ENCODE measurements at regions not wholly inside any gene's neighbourhood (a gene's known extent, or its start where the extent isn't known, plus 50 kb on each side); places are given as distances from the start of the nearest gene placed in this dataset.

- Histone ChIP-seq H3K4me3 (no peak overlapping the region), H3K36me3 (no peaks in the 10 kb centered on the region), H4K20me1 (ENCODE audit: low read depth) (no peaks in the 10 kb centered on the region), H3K27me3 (no peaks in the 10 kb centered on the region), H3K4me1 (no peaks in the 10 kb centered on the region), H2AFZ (replicated peaks) (no peak overlapping the region), H3F3A (ENCODE audit: low read depth) (no peaks in the 10 kb centered on the region), H3K79me2 (ENCODE audit: low read depth) (no peaks in the 10 kb centered on the region), H3K9me3 (ENCODE audit: low read depth) (no peaks in the 10 kb centered on the region), H3K9ac (no peak overlapping the region), H3K27ac (no peak overlapping the region), H3K4me2 (no peak overlapping the region)
- Mint-ChIP-seq H3K36me3 (peaks cover 2% of the 10 kb centered on the region), H3K4me1 (peaks cover 3% of the 10 kb centered on the region), H3K27ac (no peak overlapping the region), H3K9me3 (peaks cover 23% of the 10 kb centered on the region), H3K27me3 (ENCODE audit: insufficient read depth, low read depth) (peaks cover 4% of the 10 kb centered on the region), H3K4me3 (no peak overlapping the region)
- DNase-seq (ENCODE audit: low spot score): no peak
- TF ChIP-seq EZH2 (IDR thresholded peaks at IDR 0.05) (no peak), EZH2phosphoT487 (IDR thresholded peaks at IDR 0.05) (no peak), CTCF (IDR thresholded peaks at IDR 0.05) (no peak)
Measured at GRCh38 chr13:89609318-89609717, 1738.2 kb upstream of the MIR17HG start.

GRCh38 chr13:89610331-89610730, 1737.2 kb upstream of the MIR17HG start:
- peaks cover 22% of the 10 kb centered on the region for H3K9me3 Mint-ChIP-seq
- H3K4me2 ChIP-seq: no peak overlapping the region
- H3K27me3 ChIP-seq: no peaks in the 10 kb centered on the region
- no peak for TF ChIP-seq EZH2phosphoT487 (IDR thresholded peaks at IDR 0.05)
- TF ChIP-seq CTCF (IDR thresholded peaks at IDR 0.05): no peak
- TF ChIP-seq EZH2 (IDR thresholded peaks at IDR 0.05): no peak
- H3F3A ChIP-seq (ENCODE audit: low read depth): no peaks in the 10 kb centered on the region
- no peaks in the 10 kb centered on the region for H3K9me3 ChIP-seq (ENCODE audit: low read depth)
- peaks cover 4% of the 10 kb centered on the region for H3K27me3 Mint-ChIP-seq (ENCODE audit: insufficient read depth, low read depth)
- peaks cover 3% of the 10 kb centered on the region for H3K4me1 Mint-ChIP-seq
- no peak overlapping the region for H3K9ac ChIP-seq
- no peak overlapping the region for H3K4me3 Mint-ChIP-seq
- H3K36me3 ChIP-seq: no peaks in the 10 kb centered on the region
- H4K20me1 ChIP-seq (ENCODE audit: low read depth): no peaks in the 10 kb centered on the region
- no peak for DNase-seq (ENCODE audit: low spot score)
- H3K79me2 ChIP-seq (ENCODE audit: low read depth): no peaks in the 10 kb centered on the region
- no peak overlapping the region for H3K27ac ChIP-seq
- H3K4me1 ChIP-seq: no peaks in the 10 kb centered on the region
- H3K36me3 Mint-ChIP-seq: peaks cover 2% of the 10 kb centered on the region
- H3K4me3 ChIP-seq: no peak overlapping the region
- no peak overlapping the region for H3K27ac Mint-ChIP-seq
- peak overlapping the region; percentile 17 for H2AFZ ChIP-seq (replicated peaks)

- no peaks in the 10 kb centered on the region for H3K79me2 ChIP-seq (ENCODE audit: low read depth)
- H3K27ac ChIP-seq: no peak overlapping the region
Measured at GRCh38 chr13:89610881-89611280, 1736.6 kb upstream of the MIR17HG start.

More at GRCh38 chr13:89610881-89611280, 1736.6 kb upstream of the MIR17HG start:
- Mint-ChIP-seq H3K4me3 (no peak overlapping the region), H3K36me3 (peaks cover 2% of the 10 kb centered on the region), H3K27ac (no peak overlapping the region), H3K27me3 (ENCODE audit: insufficient read depth, low read depth) (peaks cover 4% of the 10 kb centered on the region), H3K9me3 (peaks cover 16% of the 10 kb centered on the region), H3K4me1 (peaks cover 3% of the 10 kb centered on the region)
- no peaks in the 10 kb centered on the region for H3F3A ChIP-seq (ENCODE audit: low read depth)
- no peak overlapping the region for H3K4me2 ChIP-seq
- H3K4me1 ChIP-seq: no peaks in the 10 kb centered on the region
- no peak for DNase-seq (ENCODE audit: low spot score)
- no peak overlapping the region for H3K4me3 ChIP-seq
- TF ChIP-seq EZH2phosphoT487 (IDR thresholded peaks at IDR 0.05): no peak
- TF ChIP-seq CTCF (IDR thresholded peaks at IDR 0.05): no peak
- TF ChIP-seq EZH2 (IDR thresholded peaks at IDR 0.05): no peak
- H2AFZ ChIP-seq (replicated peaks): peak overlapping the region; percentile 17
- H3K27me3 ChIP-seq: no peaks in the 10 kb centered on the region
- no peaks in the 10 kb centered on the region for H3K36me3 ChIP-seq
- no peaks in the 10 kb centered on the region for H4K20me1 ChIP-seq (ENCODE audit: low read depth)
- H3K9ac ChIP-seq: no peak overlapping the region
- H3K9me3 ChIP-seq (ENCODE audit: low read depth): no peaks in the 10 kb centered on the region

Measured in neural progenitor cell (in vitro differentiated cells).